H1 (cell line): ENCODE measurements at regions not wholly inside any gene's neighbourhood (a gene's known extent, or its start where the extent isn't known, plus 50 kb on each side); places are given as distances from the start of the nearest gene placed in this dataset.

Source experiments
- CHD2 ChIP-seq: IDR thresholded peaks from 2 replicates; pipeline ENCODE4 v1.6.1; 2012; ENCODE audit warnings: low read length, improper control_type of control experiment
- CTCF ChIP-seq, 3 experiments: IDR thresholded peaks; 1 replicate in 2 of 3; 2 replicates in 1 of 3; pipeline versions ENCODE4 v1.5.1 to v1.6.1; 2011; ENCODE audit warnings: low read length in 3 of 3, mild to moderate bottlenecking in 3 of 3, inconsistent platforms in 2 of 3, low read depth in 1 of 3, moderate library complexity in 1 of 3; ENCODE audit not compliant: insufficient read depth in 1 of 3; ENCODE audit errors: control extremely low read depth in 1 of 3
- EZH2 ChIP-seq: fragments of 200-600 bp; sonication (generic); IDR thresholded peaks from 2 replicates; pipeline ENCODE4 v1.7.1; 2012; ENCODE audit warnings: low read depth, mild to moderate bottlenecking, moderate library complexity, low read length, inconsistent platforms; ENCODE audit not compliant: severe bottlenecking
- GABPA ChIP-seq: IDR thresholded peaks from 2 replicates; pipeline ENCODE4 v1.6.1; 2011; ENCODE audit warnings: mild to moderate bottlenecking, low read length, moderate library complexity, borderline replicate concordance; ENCODE audit not compliant: insufficient read depth
- HDAC2 ChIP-seq, 2 experiments: fragments of 300-600 bp in 1 of 2; sonication (generic) in 1 of 2; IDR thresholded peaks; 2 replicates each; pipeline ENCODE4 v1.6.1; 2011 to 2012; ENCODE audit warnings: low read depth in 2 of 2, low read length in 2 of 2, mild to moderate bottlenecking in 2 of 2, moderate library complexity in 2 of 2, borderline replicate concordance in 1 of 2, inconsistent platforms in 1 of 2
- NANOG ChIP-seq: IDR thresholded peaks from 2 replicates; pipeline ENCODE4 v1.6.1; 2011; ENCODE audit warnings: low read length, low read depth, mild to moderate bottlenecking, inconsistent platforms; ENCODE audit not compliant: insufficient read depth, poor library complexity, severe bottlenecking
- NRF1 ChIP-seq: IDR thresholded peaks from 2 replicates; pipeline ENCODE4 v1.6.1; 2011; ENCODE audit warnings: mild to moderate bottlenecking, low read depth, low read length, improper control_type of control experiment
- POLR2A ChIP-seq, 2 experiments: IDR thresholded peaks; 1 replicate in 1 of 2; 2 replicates in 1 of 2; pipeline ENCODE4 v1.6.1; 2011; ENCODE audit warnings: low read depth in 2 of 2, low read length in 2 of 2, mild to moderate bottlenecking in 2 of 2; ENCODE audit errors: control extremely low read depth in 1 of 2
- RAD21 ChIP-seq, 2 experiments: IDR thresholded peaks in 1 of 2; conservative IDR thresholded peaks in 1 of 2; 2 replicates each; pipeline ENCODE4 v1.6.1; 2011; ENCODE audit warnings: low read depth in 2 of 2, low read length in 2 of 2, improper control_type of control experiment in 1 of 2, inconsistent platforms in 1 of 2, mild to moderate bottlenecking in 1 of 2, moderate library complexity in 1 of 2
- SIN3A ChIP-seq, 2 experiments: IDR thresholded peaks in 1 of 2; conservative IDR thresholded peaks in 1 of 2; 2 replicates each; pipeline ENCODE4 v1.6.1; 2011 to 2012; ENCODE audit warnings: low read length in 2 of 2, improper control_type of control experiment in 1 of 2, low read depth in 1 of 2, mild to moderate bottlenecking in 1 of 2
- SP4 ChIP-seq: IDR thresholded peaks from 2 replicates; pipeline ENCODE4 v1.6.1; 2012; ENCODE audit warnings: low read length, inconsistent platforms
- USF2 ChIP-seq: IDR thresholded peaks from 2 replicates; pipeline ENCODE4 v1.6.1; 2011; ENCODE audit warnings: low read length, improper control_type of control experiment
- YY1 ChIP-seq: IDR thresholded peaks from 2 replicates; pipeline ENCODE4 v1.6.1; 2011; ENCODE audit warnings: low read depth, mild to moderate bottlenecking, low read length
- ZNF274 ChIP-seq: IDR thresholded peaks from 2 replicates; pipeline ENCODE4 v1.7.0; 2012; ENCODE audit warnings: low read length, borderline replicate concordance; ENCODE audit errors: extremely low read depth

- no peak for TF ChIP-seq HDAC2 (IDR thresholded peaks at IDR 0.05; ENCODE audit: borderline replicate concordance in 1 of 2, low read depth in 2 of 2, low read length in 2 of 2)
- no peak for TF ChIP-seq EZH2
- TF ChIP-seq POLR2A (IDR thresholded peaks at IDR 0.05; ENCODE audit: control extremely low read depth in 1 of 2, low read depth in 2 of 2, low read length in 2 of 2): no peak
- TF ChIP-seq NANOG: no peak
- TF ChIP-seq RAD21 (IDR thresholded peaks at IDR 0.05 in 1 of 2, conservative IDR thresholded peaks at IDR 0.05 in 1 of 2; ENCODE audit: low read depth in 2 of 2, low read length in 2 of 2): no peak
- no peak for TF ChIP-seq CTCF (IDR thresholded peaks at IDR 0.05; ENCODE audit: control extremely low read depth in 1 of 3, insufficient read depth in 1 of 3, low read depth in 1 of 3, low read length in 3 of 3)
- TF ChIP-seq YY1: no peak
- no peak for TF ChIP-seq ZNF274
- no peak for TF ChIP-seq CHD2
- no peak for TF ChIP-seq NRF1
- TF ChIP-seq SIN3A (conservative IDR thresholded peaks at IDR 0.05 in 1 of 2, IDR thresholded peaks at IDR 0.05 in 1 of 2; ENCODE audit: low read depth in 1 of 2, low read length in 2 of 2): no peak
- TF ChIP-seq USF2: no peak
- no peak for TF ChIP-seq SP4
- no peak for TF ChIP-seq GABPA
Measured at GRCh38 chr4:97072666-97073065, 1070.6 kb downstream of the STPG2 start.
